ENCODE measurements at regions not wholly inside any gene's neighbourhood (a gene's known extent, or its start where the extent isn't known, plus 50 kb on each side); places are given as distances from the start of the nearest gene placed in this dataset.

GRCh38 chrX:79559290-79559689 lies 192.2 kb upstream of the ITM2A start:
- no peak for DNase-seq (ENCODE audit: extremely low spot score in 2 of 2)
- TF ChIP-seq POLR2A (IDR thresholded peaks at IDR 0.05) (no peak), POLR2AphosphoS5 (IDR thresholded peaks at IDR 0.05; ENCODE audit: insufficient read depth in 1 of 2, low read depth in 1 of 2) (no peak), CTCF (IDR thresholded peaks at IDR 0.05) (no peak)
- no peak overlapping the region for H3K4me3 ChIP-seq
- intact Hi-C loops (cut with DNase I), result no loop called here
- no peaks in the 10 kb centered on the region for H3K36me3 ChIP-seq
- no peaks in the 10 kb centered on the region for H3K9me3 ChIP-seq
- H3K27me3 ChIP-seq, result no peaks in the 10 kb centered on the region
- no peak overlapping the region for H3K27ac ChIP-seq
- H3K4me1 ChIP-seq, result no peaks in the 10 kb centered on the region

GRCh38 chrX:79557212-79557611 lies 190.1 kb upstream of the ITM2A start:
- Histone ChIP-seq H3K27ac (no peak overlapping the region), H3K4me1 (no peaks in the 10 kb centered on the region), H3K27me3 (no peaks in the 10 kb centered on the region), H3K36me3 (no peaks in the 10 kb centered on the region), H3K4me3 (no peak overlapping the region), H3K9me3 (no peaks in the 10 kb centered on the region)
- intact Hi-C loops (cut with DNase I), result no loop called here
- DNase-seq (ENCODE audit: extremely low spot score in 2 of 2), result no peak
- TF ChIP-seq POLR2AphosphoS5 (IDR thresholded peaks at IDR 0.05; ENCODE audit: insufficient read depth in 1 of 2, low read depth in 1 of 2) (no peak), CTCF (IDR thresholded peaks at IDR 0.05) (no peak), POLR2A (IDR thresholded peaks at IDR 0.05) (no peak)

GRCh38 chrX:79556800-79557199 lies 189.7 kb upstream of the ITM2A start:
- no peaks in the 10 kb centered on the region for H3K9me3 ChIP-seq
- no peak for DNase-seq (ENCODE audit: extremely low spot score in 2 of 2)
- intact Hi-C loops (cut with DNase I), result no loop called here
- H3K27me3 ChIP-seq, result no peaks in the 10 kb centered on the region
- no peak for TF ChIP-seq POLR2A (IDR thresholded peaks at IDR 0.05)
- TF ChIP-seq CTCF (IDR thresholded peaks at IDR 0.05), result no peak
- TF ChIP-seq POLR2AphosphoS5 (IDR thresholded peaks at IDR 0.05; ENCODE audit: insufficient read depth in 1 of 2, low read depth in 1 of 2), result no peak
- H3K4me3 ChIP-seq, result no peak overlapping the region
- no peaks in the 10 kb centered on the region for H3K4me1 ChIP-seq
- no peak overlapping the region for H3K27ac ChIP-seq
- H3K36me3 ChIP-seq, result no peaks in the 10 kb centered on the region

- intact Hi-C loops (cut with DNase I), result no loop called here
- no peak for DNase-seq (ENCODE audit: extremely low spot score in 2 of 2)
- TF ChIP-seq POLR2A (IDR thresholded peaks at IDR 0.05), result no peak
- TF ChIP-seq POLR2AphosphoS5 (IDR thresholded peaks at IDR 0.05; ENCODE audit: insufficient read depth in 1 of 2, low read depth in 1 of 2), result no peak
- H3K9me3 ChIP-seq, result no peaks in the 10 kb centered on the region
- H3K4me1 ChIP-seq, result no peaks in the 10 kb centered on the region
- H3K36me3 ChIP-seq, result no peaks in the 10 kb centered on the region
- no peaks in the 10 kb centered on the region for H3K27me3 ChIP-seq
- H3K27ac ChIP-seq, result no peak overlapping the region
- H3K4me3 ChIP-seq, result no peak overlapping the region
These were observed 163.4 kb upstream of the ITM2A start for GRCh38 chrX:79530310-79531108.

GRCh38 chrX:79524642-79525041 lies 157.5 kb upstream of the ITM2A start:
- no peak for DNase-seq (ENCODE audit: extremely low spot score in 2 of 2)
- Histone ChIP-seq H3K4me3 (no peak overlapping the region), H3K4me1 (no peaks in the 10 kb centered on the region), H3K27me3 (no peaks in the 10 kb centered on the region), H3K27ac (no peak overlapping the region), H3K36me3 (no peaks in the 10 kb centered on the region), H3K9me3 (peaks cover 3% of the 10 kb centered on the region)
- TF ChIP-seq POLR2AphosphoS5 (IDR thresholded peaks at IDR 0.05; ENCODE audit: insufficient read depth in 1 of 2, low read depth in 1 of 2) (no peak), POLR2A (IDR thresholded peaks at IDR 0.05) (no peak), CTCF (IDR thresholded peaks at IDR 0.05) (no peak)
- intact Hi-C loops (cut with DNase I), result no loop called here

All from vagina (tissue), 2 donors.